HEK293 (cell line): ENCODE measurements at regions not wholly inside any gene's neighbourhood (a gene's known extent, or its start where the extent isn't known, plus 50 kb on each side); places are given as distances from the start of the nearest gene placed in this dataset.

Source experiments
- CTCF ChIA-PET: fragments of 350-600 bp; formaldehyde crosslinking; extraction: SDS; loops from one replicate; lab custom pipeline; 2021; ENCODE audit warnings: antibody characterized with exemption; lab: Yijun Ruan, JAX
- POLR2A ChIA-PET: fragments of 300-600 bp; formaldehyde crosslinking; extraction: SDS; loops from one replicate; lab custom pipeline; 2020; ENCODE audit warnings: antibody characterized with exemption, inconsistent platforms; lab: Yijun Ruan, JAX
- H3K27ac ChIP-seq: fragments of 200-500 bp; sonication (Bioruptor generic); 2 replicates; pipeline ENCODE4 v1.5.1; 2014; ENCODE audit warnings: low read depth, low read length, control low read depth, inconsistent platforms; ENCODE audit errors: extremely low read depth
- H3K36me3 ChIP-seq, 2 experiments: fragments of 200-500 bp in 1 of 2; sonication (Bioruptor generic) in 1 of 2; 1 replicate in 1 of 2; 2 replicates in 1 of 2; pipeline ENCODE4 v1.5.1; 2014 to 2017; ENCODE audit warnings: inconsistent platforms in 2 of 2, low read length in 2 of 2; ENCODE audit not compliant: control insufficient read depth in 2 of 2, insufficient read depth in 1 of 2
- H3K4me1 ChIP-seq: fragments of 200-500 bp; sonication (Bioruptor generic); 2 replicates; pipeline ENCODE4 v1.5.1; 2014; ENCODE audit warnings: mild to moderate bottlenecking, low read length, inconsistent platforms; ENCODE audit not compliant: control insufficient read depth, insufficient read depth
- H3K4me3 ChIP-seq: 2 replicates; pipeline ENCODE4 v1.5.1; 2011; ENCODE audit warnings: low read depth, mild to moderate bottlenecking, control low read depth, low read length, moderate library complexity
- H3K9me3 ChIP-seq: fragments of 200-500 bp; sonication (Bioruptor generic); 2 replicates; pipeline ENCODE4 v1.5.1; 2014; ENCODE audit warnings: low read depth, low read length, inconsistent platforms; ENCODE audit not compliant: control insufficient read depth, insufficient read depth
- GLI4 ChIP-seq: fragments of 450-650 bp; formaldehyde crosslinking; IDR thresholded peaks from 2 replicates; pipeline ENCODE4 v1.5.1; 2016; ENCODE audit warnings: missing biosample characterization, missing genetic modification characterization
- KLF7 ChIP-seq: fragments of 450-650 bp; formaldehyde crosslinking; IDR thresholded peaks from 2 replicates; pipeline ENCODE4 v1.5.1; 2016; ENCODE audit warnings: missing biosample characterization, missing genetic modification characterization, borderline replicate concordance
- MZF1 ChIP-seq: fragments of 450-650 bp; formaldehyde crosslinking; IDR thresholded peaks from 2 replicates; pipeline ENCODE4 v1.5.1; 2017; ENCODE audit warnings: missing biosample characterization, missing genetic modification characterization, borderline replicate concordance
- TCF7L2 ChIP-seq: IDR thresholded peaks from 2 replicates; pipeline ENCODE4 v1.6.1; 2011; ENCODE audit warnings: low read depth, mild to moderate bottlenecking, inconsistent platforms, low read length, moderate library complexity, borderline replicate concordance
- ZBTB44 ChIP-seq: fragments of 450-650 bp; IDR thresholded peaks from 2 replicates; pipeline ENCODE4 v1.5.1; 2018; ENCODE audit warnings: missing biosample characterization, mild to moderate bottlenecking, missing genetic modification characterization
- ZBTB7A ChIP-seq: fragments of 450-650 bp; formaldehyde crosslinking; IDR thresholded peaks from 2 replicates; pipeline ENCODE4 v1.5.1; 2016; ENCODE audit warnings: low read depth, missing biosample characterization, missing genetic modification characterization
- ZNF114 ChIP-seq: fragments of 450-650 bp; formaldehyde crosslinking; IDR thresholded peaks from 2 replicates; pipeline ENCODE4 v1.5.0; 2017; ENCODE audit warnings: missing biosample characterization, missing genetic modification characterization
- ZNF132 ChIP-seq: fragments of 450-650 bp; formaldehyde crosslinking; IDR thresholded peaks from 2 replicates; pipeline ENCODE4 v1.5.1; 2017; ENCODE audit warnings: missing biosample characterization, missing genetic modification characterization, borderline replicate concordance
- ZNF133 ChIP-seq: fragments of 450-650 bp; formaldehyde crosslinking; IDR thresholded peaks from 2 replicates; pipeline ENCODE4 v1.5.1; 2016; ENCODE audit warnings: missing biosample characterization, missing genetic modification characterization
- ZNF140 ChIP-seq: fragments of 450-650 bp; formaldehyde crosslinking; IDR thresholded peaks from 2 replicates; pipeline ENCODE4 v1.5.1; 2016; ENCODE audit warnings: missing biosample characterization, missing genetic modification characterization
- ZNF148 ChIP-seq: fragments of 450-650 bp; formaldehyde crosslinking; IDR thresholded peaks from 2 replicates; pipeline ENCODE4 v1.5.0; 2017; ENCODE audit warnings: missing biosample characterization, missing genetic modification characterization, borderline replicate concordance
- ZNF169 ChIP-seq: fragments of 450-650 bp; formaldehyde crosslinking; IDR thresholded peaks from 2 replicates; pipeline ENCODE4 v1.5.1; 2016; ENCODE audit warnings: missing biosample characterization, missing genetic modification characterization
- ZNF211 ChIP-seq: fragments of 450-650 bp; formaldehyde crosslinking; IDR thresholded peaks from 2 replicates; pipeline ENCODE4 v1.5.1; 2016; ENCODE audit warnings: low read depth, missing biosample characterization, missing genetic modification characterization
- ZNF223 ChIP-seq: fragments of 450-650 bp; formaldehyde crosslinking; IDR thresholded peaks from 2 replicates; pipeline ENCODE4 v1.5.1; 2016; ENCODE audit warnings: missing biosample characterization, missing genetic modification characterization
- ZNF239 ChIP-seq: fragments of 450-650 bp; formaldehyde crosslinking; IDR thresholded peaks from 2 replicates; pipeline ENCODE4 v1.5.1; 2016; ENCODE audit warnings: missing biosample characterization, missing genetic modification characterization
- ZNF354C ChIP-seq: fragments of 450-650 bp; formaldehyde crosslinking; IDR thresholded peaks from 2 replicates; pipeline ENCODE4 v1.5.1; 2016; ENCODE audit warnings: missing biosample characterization, missing genetic modification characterization, low read depth, borderline replicate concordance
- ZNF394 ChIP-seq: fragments of 450-650 bp; formaldehyde crosslinking; IDR thresholded peaks from 2 replicates; pipeline ENCODE4 v1.5.1; 2016; ENCODE audit warnings: missing biosample characterization, missing genetic modification characterization, mild to moderate bottlenecking, moderate library complexity, borderline replicate concordance
- ZNF398 ChIP-seq: fragments of 450-650 bp; formaldehyde crosslinking; IDR thresholded peaks from 2 replicates; pipeline ENCODE4 v1.5.1; 2017; ENCODE audit warnings: missing biosample characterization, missing genetic modification characterization
- ZNF423 ChIP-seq: fragments of 450-650 bp; formaldehyde crosslinking; IDR thresholded peaks from 2 replicates; pipeline ENCODE4 v1.5.1; 2016; ENCODE audit warnings: missing biosample characterization, missing genetic modification characterization
- ZNF510 ChIP-seq: fragments of 450-650 bp; formaldehyde crosslinking; IDR thresholded peaks from 2 replicates; pipeline ENCODE4 v1.5.1; 2018; ENCODE audit warnings: mild to moderate bottlenecking, missing genetic modification characterization, missing biosample characterization; ENCODE audit not compliant: insufficient replicate concordance
- ZNF549 ChIP-seq: fragments of 450-650 bp; IDR thresholded peaks from 2 replicates; pipeline ENCODE4 v1.5.1; 2018; ENCODE audit warnings: missing biosample characterization, missing genetic modification characterization, mild to moderate bottlenecking, inconsistent platforms, moderate library complexity
- ZNF555 ChIP-seq: fragments of 450-650 bp; formaldehyde crosslinking; conservative IDR thresholded peaks from 2 replicates; pipeline ENCODE4 v1.5.1; 2017; ENCODE audit warnings: missing biosample characterization, mild to moderate bottlenecking, missing genetic modification characterization, inconsistent platforms
- ZNF571 ChIP-seq: fragments of 450-650 bp; formaldehyde crosslinking; IDR thresholded peaks from 2 replicates; pipeline ENCODE4 v1.5.0; 2017; ENCODE audit warnings: missing biosample characterization, missing genetic modification characterization
- ZNF585B ChIP-seq: fragments of 450-650 bp; formaldehyde crosslinking; IDR thresholded peaks from 2 replicates; pipeline ENCODE4 v1.5.1; 2016; ENCODE audit warnings: missing biosample characterization, missing genetic modification characterization
- ZNF623 ChIP-seq: fragments of 450-650 bp; formaldehyde crosslinking; IDR thresholded peaks from 2 replicates; pipeline ENCODE4 v1.5.1; 2016; ENCODE audit warnings: missing biosample characterization, missing genetic modification characterization
- ZNF670 ChIP-seq: fragments of 450-650 bp; formaldehyde crosslinking; IDR thresholded peaks from 2 replicates; pipeline ENCODE4 v1.5.1; 2016; ENCODE audit warnings: missing biosample characterization, missing genetic modification characterization, low read depth
- ZNF707 ChIP-seq: fragments of 450-650 bp; formaldehyde crosslinking; IDR thresholded peaks from 2 replicates; pipeline ENCODE4 v1.5.1; 2016; ENCODE audit warnings: missing biosample characterization, missing genetic modification characterization
- ZNF768 ChIP-seq: fragments of 450-650 bp; formaldehyde crosslinking; IDR thresholded peaks from 2 replicates; pipeline ENCODE4 v1.5.1; 2018; ENCODE audit warnings: missing biosample characterization, mild to moderate bottlenecking, missing genetic modification characterization
- ZNF792 ChIP-seq: fragments of 450-650 bp; formaldehyde crosslinking; IDR thresholded peaks from 2 replicates; pipeline ENCODE4 v1.5.1; 2016; ENCODE audit warnings: missing biosample characterization, missing genetic modification characterization
- ZXDB ChIP-seq: fragments of 450-650 bp; formaldehyde crosslinking; IDR thresholded peaks from 2 replicates; pipeline ENCODE4 v1.5.1; 2016; ENCODE audit warnings: missing biosample characterization, missing genetic modification characterization

- ChIA-PET CTCF (interaction anchor here (0.6 to 1.7 kb wide), 12 partner anchors 18 to 661 kb away, joined by 3 to 12 read pairs (median 4); no protein-coding TSS in a partner anchor), POLR2A (no interaction called here)
- H3K4me3 ChIP-seq, result no peak overlapping the region
- no peak overlapping the region for H3K27ac ChIP-seq
- no peaks in the 10 kb centered on the region for H3K36me3 ChIP-seq
- TF ChIP-seq ZNF555 (tag by site-specific recombination) (no peak), ZNF585B (tag by site-specific recombination) (no peak), ZNF623 (tag by site-specific recombination) (no peak), ZNF768 (tag by site-specific recombination) (no peak), MZF1 (tag by site-specific recombination) (no peak), ZNF571 (tag by site-specific recombination) (no peak), ZNF211 (no peak), ZNF140 (tag by site-specific recombination) (no peak), ZNF133 (no peak), ZNF394 (tag by site-specific recombination) (no peak), ZNF510 (tag by site-specific recombination) (no peak), ZNF114 (tag by site-specific recombination) (no peak), ZNF148 (tag by site-specific recombination) (no peak), KLF7 (tag by site-specific recombination) (no peak)
- H3K4me1 ChIP-seq, result no peaks in the 10 kb centered on the region
- H3K9me3 ChIP-seq, result no peaks in the 10 kb centered on the region
Observed at GRCh38 chr11:70813651-70814050, 415.3 kb downstream of the CTTN start.

- POLR2A ChIA-PET, result no interaction called here
- CTCF ChIA-PET, result interaction anchor here (0.5 to 1.9 kb wide), 12 partner anchors 11 to 637 kb away, joined by 3 to 15 read pairs (median 4); partner anchors contain the start of gene NADSYN1
- TF ChIP-seq ZNF623 (tag by site-specific recombination) (no peak), ZNF792 (tag by site-specific recombination) (no peak), TCF7L2 (no peak), GLI4 (tag by site-specific recombination) (no peak), ZNF132 (tag by site-specific recombination) (no peak), ZNF423 (tag by site-specific recombination) (no peak), ZNF670 (tag by site-specific recombination) (no peak), ZNF114 (tag by site-specific recombination) (no peak), ZNF239 (tag by site-specific recombination) (no peak), ZNF223 (tag by site-specific recombination) (no peak), ZNF169 (no peak), ZNF549 (tag by site-specific recombination) (no peak), ZBTB44 (tag by site-specific recombination) (no peak), ZXDB (no peak), ZBTB7A (tag by site-specific recombination) (no peak), ZNF140 (tag by site-specific recombination) (no peak), ZNF354C (tag by site-specific recombination) (no peak), ZNF555 (tag by site-specific recombination) (no peak), ZNF707 (tag by site-specific recombination) (no peak), ZNF398 (tag by site-specific recombination) (no peak)
- Histone ChIP-seq H3K9me3 (no peaks in the 10 kb centered on the region), H3K4me1 (no peaks in the 10 kb centered on the region), H3K4me3 (no peak overlapping the region), H3K27ac (no peak overlapping the region), H3K36me3 (no peaks in the 10 kb centered on the region)
Observed at GRCh38 chr11:70815485-70815832, 417.1 kb downstream of the CTTN start.
